Transverse colon (tissue), 4 donors: ENCODE measurements at regions not wholly inside any gene's neighbourhood (a gene's known extent, or its start where the extent isn't known, plus 50 kb on each side); places are given as distances from the start of the nearest gene placed in this dataset.

Experiments
- DNase-seq: peaks from one replicate; pipeline ENCODE4 v3.0.0-alpha.2; 2019
- H3K27ac ChIP-seq, 4 donors: fragments of 200-600 bp; sonication (generic); 2 replicates each; pipeline ENCODE4 v1.5.1; 2016 to 2018; ENCODE audit warnings: inconsistent platforms in 4 of 4
- H3K27me3 ChIP-seq: fragments of 200-600 bp; sonication (generic); 2 replicates; pipeline ENCODE4 v1.5.1; 2017; ENCODE audit warnings: inconsistent platforms
- H3K36me3 ChIP-seq, 4 donors: fragments of 200-600 bp; sonication (generic); 2 replicates each; pipeline ENCODE4 v1.5.1; 2017 to 2019; ENCODE audit warnings: inconsistent platforms in 4 of 4
- H3K4me1 ChIP-seq, 4 donors: fragments of 200-600 bp; sonication (generic); 2 replicates each; pipeline ENCODE4 v1.5.1; 2017 to 2020; ENCODE audit warnings: inconsistent platforms in 4 of 4
- H3K4me3 ChIP-seq, 4 donors: fragments of 200-600 bp; sonication (generic); 1 replicate in 1 of 4; 2 replicates in 3 of 4; pipeline versions ENCODE4 v1.5.1 to v1.6.1; 2017 to 2019; ENCODE audit warnings: inconsistent platforms in 4 of 4
- H3K9me3 ChIP-seq, 2 donors: fragments of 200-600 bp; sonication (generic); 2 replicates each; pipeline ENCODE4 v1.5.1; 2017 to 2019; ENCODE audit warnings: inconsistent platforms in 2 of 2
- EP300 ChIP-seq: sonication (generic); formaldehyde crosslinking; IDR thresholded peaks from one replicate; pipeline ENCODE4 v1.6.1; 2017; ENCODE audit warnings: antibody characterized with exemption, low read depth
- POLR2A ChIP-seq: fragments of 450-650 bp; IDR thresholded peaks from one replicate; pipeline ENCODE4 v1.6.1; 2016; ENCODE audit warnings: antibody characterized with exemption, mild to moderate bottlenecking, moderate library complexity
- POLR2AphosphoS5 ChIP-seq, 3 donors: sonication (generic); formaldehyde crosslinking; IDR thresholded peaks; one replicate each; pipeline ENCODE4 v1.6.1; 2016; ENCODE audit warnings: antibody characterized with exemption in 3 of 3
- WGBS, 2 donors: methylation state at CpG; one replicate each; pipeline ENCODE4 v1.1.5; 2018; ENCODE audit warnings: low coverage in 1 of 2; 5-methylcytosine and 5-hydroxymethylcytosine counted together
- in situ Hi-C, 4 donors: fragments of 200-750 bp; cut with MboI; loops; one replicate each; pipeline versions ENCODE4 v1.15.0 to v1.15.1; 2017; ENCODE audit warnings: low sequenced_read_pairs in 3 of 4, low pct_ligation_motif_present in 1 of 4, low pct_unique_long_range_greater_than_20kb in 1 of 4
- intact Hi-C: fragments of 100-400 bp; cut with DNase I; formaldehyde crosslinking; loops from one replicate; pipeline ENCODE4 v1.15.1; 2023; ENCODE audit warnings: low total_unique reads
- TF ChIP-seq, protein P1 (sequence below), 5 experiments: fragments of 200-600 bp in 3 of 5; fragments of 450-650 bp in 2 of 5; sonication (generic) in 3 of 5; IDR thresholded peaks; 1 replicate in 2 of 5; 2 replicates in 3 of 5; pipeline ENCODE4 v1.5.1; 2016 to 2017; ENCODE audit warnings: antibody characterized with exemption in 5 of 5, inconsistent platforms in 3 of 5, mild to moderate bottlenecking in 2 of 5, moderate library complexity in 1 of 5

DNA sequence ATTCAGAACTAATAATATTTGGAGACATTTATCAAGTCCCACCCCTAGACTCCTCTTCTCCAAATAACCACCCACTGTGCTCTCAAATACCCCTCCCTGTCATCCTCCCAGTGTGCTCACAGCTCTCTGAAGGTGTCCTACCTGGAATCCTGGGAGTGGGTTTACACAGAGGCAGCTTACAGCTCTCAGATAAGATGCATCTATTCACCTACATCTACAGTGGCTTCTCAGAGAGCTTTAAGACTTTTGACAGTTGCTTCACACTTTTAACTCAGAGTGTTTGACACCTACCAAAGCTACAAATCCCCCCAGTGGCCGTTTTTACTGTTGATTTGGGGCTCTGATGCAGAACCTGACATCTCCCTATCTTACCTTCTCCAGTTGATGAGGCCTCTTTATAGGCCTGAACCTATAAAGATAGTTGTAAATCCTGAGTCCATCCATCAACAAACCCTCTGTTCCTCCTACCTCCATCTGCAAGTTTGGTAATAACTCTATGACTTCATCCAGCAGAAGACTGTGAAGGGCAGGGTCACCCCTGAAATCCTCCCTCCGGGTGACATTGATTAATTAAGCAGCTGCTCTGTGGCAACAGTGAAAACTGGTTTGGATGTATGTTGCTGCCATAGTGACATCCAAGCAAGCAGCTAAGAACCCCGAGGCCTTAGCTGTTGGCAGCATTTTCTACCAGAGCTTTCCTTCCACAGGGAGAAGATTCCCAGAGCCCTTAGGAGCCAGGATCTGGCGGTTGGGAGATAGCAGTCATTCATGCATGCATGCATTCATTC, 226.1 kb upstream of the RREB1 start:
- in situ Hi-C loops, result no loop called here
- Histone ChIP-seq H3K9me3 (no peaks in the 10 kb centered on the region), H3K27ac (no peak overlapping the region), H3K27me3 (no peaks in the 10 kb centered on the region), H3K4me3 (no peak overlapping the region), H3K36me3 (no peaks in the 10 kb centered on the region), H3K4me1 (peaks cover 0 to 23% (median 8%) of the 10 kb centered on the region in 4 donors)
- TF ChIP-seq, protein P1, sequence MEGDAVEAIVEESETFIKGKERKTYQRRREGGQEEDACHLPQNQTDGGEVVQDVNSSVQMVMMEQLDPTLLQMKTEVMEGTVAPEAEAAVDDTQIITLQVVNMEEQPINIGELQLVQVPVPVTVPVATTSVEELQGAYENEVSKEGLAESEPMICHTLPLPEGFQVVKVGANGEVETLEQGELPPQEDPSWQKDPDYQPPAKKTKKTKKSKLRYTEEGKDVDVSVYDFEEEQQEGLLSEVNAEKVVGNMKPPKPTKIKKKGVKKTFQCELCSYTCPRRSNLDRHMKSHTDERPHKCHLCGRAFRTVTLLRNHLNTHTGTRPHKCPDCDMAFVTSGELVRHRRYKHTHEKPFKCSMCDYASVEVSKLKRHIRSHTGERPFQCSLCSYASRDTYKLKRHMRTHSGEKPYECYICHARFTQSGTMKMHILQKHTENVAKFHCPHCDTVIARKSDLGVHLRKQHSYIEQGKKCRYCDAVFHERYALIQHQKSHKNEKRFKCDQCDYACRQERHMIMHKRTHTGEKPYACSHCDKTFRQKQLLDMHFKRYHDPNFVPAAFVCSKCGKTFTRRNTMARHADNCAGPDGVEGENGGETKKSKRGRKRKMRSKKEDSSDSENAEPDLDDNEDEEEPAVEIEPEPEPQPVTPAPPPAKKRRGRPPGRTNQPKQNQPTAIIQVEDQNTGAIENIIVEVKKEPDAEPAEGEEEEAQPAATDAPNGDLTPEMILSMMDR (IDR thresholded peaks at IDR 0.05), result no peak
- no peak for TF ChIP-seq EP300
- TF ChIP-seq POLR2A, result no peak
- TF ChIP-seq POLR2AphosphoS5 (IDR thresholded peaks at IDR 0.05), result no peak
- WGBS, 2 donors, result 67 to 73% methylated on average over 3 to 4 of the region's 4 CpGs
- intact Hi-C loops, result no loop called here
- no peak for DNase-seq

DNA sequence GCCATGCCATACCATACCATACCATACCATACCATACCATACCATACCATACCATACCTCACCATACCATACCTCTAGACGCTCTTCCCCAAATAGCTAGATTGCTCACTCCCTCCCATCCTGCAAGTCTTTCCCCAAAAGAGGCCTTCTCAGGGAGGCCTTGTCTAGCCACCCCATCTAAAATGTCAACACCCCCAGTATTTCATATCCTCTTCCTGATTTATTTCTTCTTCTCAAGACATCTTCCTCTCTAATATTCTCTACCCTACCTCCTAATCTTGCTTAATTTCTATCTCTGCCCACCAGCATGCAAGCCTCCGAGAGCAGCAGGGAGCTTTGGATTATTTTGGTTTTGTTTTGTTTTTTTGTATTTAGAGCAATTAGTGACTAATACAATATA, 225.2 kb upstream of the RREB1 start:
- TF ChIP-seq EP300, result no peak
- TF ChIP-seq, protein P1 (IDR thresholded peaks at IDR 0.05), result no peak
- no peak for TF ChIP-seq POLR2A
- no peak for TF ChIP-seq POLR2AphosphoS5 (IDR thresholded peaks at IDR 0.05)
- peaks cover 0 to 23% (median 8%) of the 10 kb centered on the region in 4 donors for H3K4me1 ChIP-seq
- in situ Hi-C loops, result no loop called here
- no peaks in the 10 kb centered on the region for H3K36me3 ChIP-seq
- no peak for DNase-seq
- intact Hi-C loops, result no loop called here
- WGBS, 2 donors, result 91 to 93% methylated on average over 2 of the region's 2 CpGs
- no peak overlapping the region for H3K4me3 ChIP-seq
- no peak overlapping the region for H3K27ac ChIP-seq
- H3K27me3 ChIP-seq, result no peaks in the 10 kb centered on the region
- H3K9me3 ChIP-seq, result no peaks in the 10 kb centered on the region

DNA sequence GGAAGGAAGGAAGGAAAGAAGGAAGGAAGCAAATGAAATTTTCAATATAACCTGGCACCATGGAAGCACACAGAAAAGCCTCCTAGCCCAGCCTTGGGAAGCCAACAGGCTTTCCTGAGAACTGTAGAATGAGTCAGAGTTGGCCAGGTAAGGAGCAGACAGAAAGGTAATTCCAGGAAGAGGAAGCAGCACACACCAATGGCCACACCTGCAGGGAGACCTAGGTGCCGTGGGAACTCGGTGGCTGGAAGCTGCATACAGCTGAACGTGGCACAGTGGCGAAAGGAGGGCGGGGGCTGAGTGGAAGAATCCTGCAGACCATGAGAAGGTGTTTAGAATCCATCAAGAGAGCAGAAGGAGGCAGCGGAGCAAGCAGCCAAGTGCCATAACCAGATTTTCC, 224.8 kb upstream of the RREB1 start:
- no peaks in the 10 kb centered on the region for H3K36me3 ChIP-seq
- no peaks in the 10 kb centered on the region for H3K9me3 ChIP-seq
- H3K4me3 ChIP-seq, result no peak overlapping the region
- peak; percentile 43 for DNase-seq
- no peaks in the 10 kb centered on the region for H3K27me3 ChIP-seq
- H3K27ac ChIP-seq, result no peak overlapping the region
- peaks cover 0 to 23% (median 8%) of the 10 kb centered on the region in 4 donors for H3K4me1 ChIP-seq
- in situ Hi-C loops (no loop called here), intact Hi-C loops (no loop called here)
- TF ChIP-seq POLR2AphosphoS5 (IDR thresholded peaks at IDR 0.05) (no peak), EP300 (no peak), POLR2A (no peak)
- TF ChIP-seq, protein P1 (IDR thresholded peaks at IDR 0.05), result no peak
- 74 to 78% methylated on average over 6 of the region's 6 CpGs for WGBS, 2 donors

DNA sequence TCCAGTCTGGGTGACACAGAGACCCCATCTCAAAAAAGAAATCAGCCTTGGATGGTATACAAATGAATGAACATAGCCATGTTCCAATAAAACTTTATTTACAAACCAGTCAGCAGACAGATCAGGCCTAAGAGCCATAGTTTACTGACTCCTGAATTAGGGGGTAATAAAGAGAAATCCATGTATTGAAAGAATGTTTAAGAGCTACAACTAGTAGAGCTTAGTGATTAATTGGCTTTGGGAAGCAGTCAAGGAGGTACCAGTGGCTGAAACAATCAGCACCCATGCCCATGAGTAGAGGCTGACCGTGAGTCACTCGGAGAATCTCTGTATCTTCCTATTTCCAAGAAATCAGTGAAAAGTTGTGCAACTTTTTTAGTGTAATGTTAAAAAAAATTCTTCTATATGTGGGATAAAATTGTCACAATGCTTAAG, 223.6 kb upstream of the RREB1 start:
- H3K4me1 ChIP-seq, result peaks cover 0 to 18% (median 7%) of the 10 kb centered on the region in 4 donors
- intact Hi-C loops, result no loop called here
- 50 to 65% methylated on average over 2 of the region's 2 CpGs for WGBS, 2 donors

More for the DNA sequence above, 223.6 kb upstream of the RREB1 start:
- in situ Hi-C loops, result no loop called here
- TF ChIP-seq, protein P1 (IDR thresholded peaks at IDR 0.05), result no peak
- TF ChIP-seq POLR2A (no peak), POLR2AphosphoS5 (IDR thresholded peaks at IDR 0.05) (no peak), EP300 (no peak)
- H3K27ac ChIP-seq, result no peak overlapping the region
- no peaks in the 10 kb centered on the region for H3K27me3 ChIP-seq
- no peak overlapping the region for H3K4me3 ChIP-seq
- no peaks in the 10 kb centered on the region for H3K9me3 ChIP-seq
- DNase-seq, result no peak
- no peaks in the 10 kb centered on the region for H3K36me3 ChIP-seq
